ENCODE measurements at regions not wholly inside any gene's neighbourhood (a gene's known extent, or its start where the extent isn't known, plus 50 kb on each side); places are given as distances from the start of the nearest gene placed in this dataset.
"Not testable (repeated sequence)": the region's sequence is repeated elsewhere in the genome, so short reads cannot be mapped to it uniquely, and the experiment has no call there.

DNA sequence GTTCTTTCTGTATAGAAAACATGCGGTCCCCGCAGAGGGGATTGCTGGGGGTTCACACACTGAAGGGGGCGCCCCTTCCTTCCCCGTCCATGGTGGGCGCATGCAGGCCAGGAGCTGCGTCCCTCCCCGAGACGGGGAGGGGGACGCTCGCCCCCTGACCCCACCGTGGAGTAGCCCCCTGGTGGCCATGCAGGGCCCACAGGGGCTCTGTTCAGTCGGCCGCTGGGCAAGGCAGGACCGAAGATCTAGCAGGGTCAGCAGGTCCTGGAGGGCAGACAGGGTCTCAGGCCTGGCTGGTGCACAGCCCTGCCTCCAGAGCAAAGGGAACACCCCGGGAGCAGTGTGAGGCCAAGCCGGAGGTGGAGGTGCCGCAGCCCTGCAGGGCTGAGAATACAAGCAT lies 4446.4 kb upstream of the TPTE start:
- not testable (repeated sequence) for H3K4me1 ChIP-seq, H3K27ac ChIP-seq

DNA sequence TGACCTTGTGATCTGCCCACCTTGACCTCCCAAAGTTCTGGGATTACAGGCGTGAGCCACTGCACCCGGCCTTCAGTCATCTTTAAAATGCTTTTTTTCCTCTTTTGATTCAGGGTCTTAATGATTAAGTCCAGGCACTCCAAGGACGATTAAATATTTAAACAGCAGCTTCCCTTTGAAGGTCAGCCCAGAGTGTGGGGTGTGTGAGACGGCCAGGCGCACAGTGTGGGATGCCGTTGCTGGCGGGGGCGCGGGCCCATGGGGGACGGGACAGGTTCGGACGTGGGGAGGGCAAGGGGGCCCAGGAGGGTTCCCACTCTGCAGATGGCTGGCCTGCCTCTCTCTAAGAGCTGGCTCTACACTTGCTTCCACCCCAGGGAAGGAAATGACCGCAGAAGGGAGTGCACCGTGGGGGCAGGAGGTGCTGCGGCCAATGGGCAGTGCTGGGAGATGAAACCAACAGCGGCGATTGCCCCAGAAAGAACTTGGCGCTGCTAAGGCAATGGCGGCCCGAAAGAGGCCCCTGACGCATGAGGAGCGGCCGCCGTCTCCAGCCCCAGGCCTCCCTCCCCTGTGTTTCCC lies 4445.7 kb upstream of the TPTE start:
- H3K27me3 ChIP-seq; intact Hi-C loops (cut with DNase I); H3K9me3 ChIP-seq; H3K4me3 ChIP-seq; DNase-seq (ENCODE audit: low spot score in 2 of 2); H3K36me3 ChIP-seq; H3K4me1 ChIP-seq; H3K27ac ChIP-seq: not testable (repeated sequence)

More for the DNA sequence above, 4446.4 kb upstream of the TPTE start:
- intact Hi-C loops (cut with DNase I); H3K36me3 ChIP-seq; H3K27me3 ChIP-seq; H3K4me3 ChIP-seq; H3K9me3 ChIP-seq; DNase-seq (ENCODE audit: low spot score in 2 of 2): not testable (repeated sequence)

DNA sequence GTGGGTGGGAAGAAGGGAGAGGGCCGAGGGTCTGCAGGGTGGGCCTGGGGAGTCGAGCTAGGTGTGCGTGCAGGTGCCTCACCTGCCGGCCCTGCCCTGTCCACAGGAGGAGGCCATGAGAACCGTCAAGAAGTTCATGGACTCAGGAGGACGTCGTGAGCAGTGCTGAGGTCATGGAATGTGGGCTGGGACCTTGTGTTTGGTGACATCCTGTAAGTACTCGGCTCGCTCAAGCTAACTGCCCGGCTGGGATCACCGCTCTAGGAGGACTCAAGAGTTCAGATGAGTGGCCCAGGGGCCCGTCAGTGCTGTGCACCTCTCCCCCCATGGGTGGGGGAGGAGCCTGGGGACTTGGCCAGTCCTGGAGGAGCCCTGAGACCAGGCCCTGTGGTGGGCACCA lies 4444.0 kb upstream of the TPTE start:
- DNase-seq (ENCODE audit: low spot score in 2 of 2); H3K27me3 ChIP-seq; H3K4me1 ChIP-seq; H3K27ac ChIP-seq; H3K36me3 ChIP-seq; H3K9me3 ChIP-seq; H3K4me3 ChIP-seq; intact Hi-C loops (cut with DNase I): not testable (repeated sequence)

DNA sequence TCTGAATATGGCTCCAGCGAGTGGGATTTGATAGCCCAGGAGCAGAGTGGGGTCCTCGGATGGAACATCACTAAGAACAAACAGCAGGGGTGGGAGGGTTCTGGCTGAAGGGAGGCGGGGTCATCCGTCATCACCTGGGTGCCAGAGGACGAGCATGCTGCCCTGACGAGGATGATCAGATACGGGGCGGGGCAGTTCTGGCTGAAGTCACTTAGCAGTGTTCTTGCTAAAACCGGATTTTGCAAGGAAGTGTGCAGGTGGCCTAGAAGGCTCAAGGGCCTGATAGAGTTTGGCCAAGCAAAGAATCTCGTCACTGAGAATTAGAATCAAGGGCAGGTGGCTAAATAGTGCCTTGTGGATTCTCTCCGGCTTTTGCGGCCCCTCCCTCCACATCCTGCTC lies 4442.5 kb upstream of the TPTE start:
- DNase-seq (ENCODE audit: low spot score in 2 of 2); H3K4me3 ChIP-seq; H3K9me3 ChIP-seq; H3K27me3 ChIP-seq; intact Hi-C loops (cut with DNase I); H3K27ac ChIP-seq; H3K36me3 ChIP-seq; H3K4me1 ChIP-seq: not testable (repeated sequence)

DNA sequence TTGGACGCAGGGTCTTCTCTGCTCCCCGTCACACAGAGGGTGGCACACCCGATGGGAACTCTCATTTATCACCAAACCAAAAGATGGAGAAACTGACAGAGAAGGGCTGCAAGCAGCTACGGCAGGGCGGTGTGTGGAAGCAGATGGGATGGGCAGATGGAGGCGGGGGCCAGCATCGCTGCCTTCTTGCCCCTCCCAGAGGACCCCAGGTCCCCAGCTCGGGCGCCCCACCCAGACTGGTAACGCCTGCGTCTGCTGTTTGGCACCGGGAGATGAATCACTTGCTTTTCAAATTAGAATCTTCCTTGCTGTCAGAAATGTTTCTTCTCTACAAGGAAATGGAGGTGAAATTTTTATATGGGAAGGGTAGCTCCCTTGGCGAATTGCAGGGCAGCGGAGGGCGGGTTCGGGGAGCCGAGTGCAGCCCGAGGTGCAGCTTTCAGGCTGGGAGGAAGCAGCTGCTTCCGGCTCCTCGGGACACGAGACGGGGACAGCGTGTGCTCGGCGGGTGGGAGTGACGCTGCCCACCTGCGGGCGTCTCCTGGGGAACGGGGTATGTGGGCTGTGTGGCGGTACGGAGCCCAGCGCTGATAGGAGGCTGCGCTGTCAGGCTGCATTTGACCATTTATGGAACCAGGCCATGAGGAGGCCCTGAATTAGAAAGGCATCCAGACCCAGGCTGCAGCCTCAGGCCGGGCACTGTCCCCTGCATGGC lies 4440.3 kb upstream of the TPTE start:
- H3K27ac ChIP-seq; H3K4me1 ChIP-seq; DNase-seq (ENCODE audit: low spot score in 2 of 2); H3K9me3 ChIP-seq; intact Hi-C loops (cut with DNase I); H3K4me3 ChIP-seq; H3K27me3 ChIP-seq; H3K36me3 ChIP-seq: not testable (repeated sequence)

DNA sequence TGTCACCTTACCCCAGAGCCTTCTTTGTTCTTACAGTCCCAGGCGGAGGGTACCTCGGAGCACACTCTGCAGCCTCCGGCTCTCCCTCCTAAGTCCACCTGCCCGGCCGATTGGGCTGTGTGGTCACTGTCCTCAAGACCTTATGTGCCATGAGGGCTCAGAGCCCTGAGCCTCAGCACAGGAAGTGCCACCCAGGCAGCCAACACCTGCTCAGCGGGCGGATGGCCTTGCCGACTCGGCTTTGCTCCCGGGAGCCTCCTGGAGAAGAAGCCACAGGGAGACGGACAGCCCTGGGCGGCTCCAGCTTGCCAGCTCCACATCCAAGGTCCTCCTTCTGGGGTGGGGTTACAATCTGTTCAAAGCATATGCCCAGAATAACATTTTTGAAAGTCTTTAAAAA lies 4439.2 kb upstream of the TPTE start:
- H3K36me3 ChIP-seq; DNase-seq (ENCODE audit: low spot score in 2 of 2); intact Hi-C loops (cut with DNase I); H3K4me3 ChIP-seq; H3K27ac ChIP-seq; H3K4me1 ChIP-seq; H3K9me3 ChIP-seq; H3K27me3 ChIP-seq: not testable (repeated sequence)

DNA sequence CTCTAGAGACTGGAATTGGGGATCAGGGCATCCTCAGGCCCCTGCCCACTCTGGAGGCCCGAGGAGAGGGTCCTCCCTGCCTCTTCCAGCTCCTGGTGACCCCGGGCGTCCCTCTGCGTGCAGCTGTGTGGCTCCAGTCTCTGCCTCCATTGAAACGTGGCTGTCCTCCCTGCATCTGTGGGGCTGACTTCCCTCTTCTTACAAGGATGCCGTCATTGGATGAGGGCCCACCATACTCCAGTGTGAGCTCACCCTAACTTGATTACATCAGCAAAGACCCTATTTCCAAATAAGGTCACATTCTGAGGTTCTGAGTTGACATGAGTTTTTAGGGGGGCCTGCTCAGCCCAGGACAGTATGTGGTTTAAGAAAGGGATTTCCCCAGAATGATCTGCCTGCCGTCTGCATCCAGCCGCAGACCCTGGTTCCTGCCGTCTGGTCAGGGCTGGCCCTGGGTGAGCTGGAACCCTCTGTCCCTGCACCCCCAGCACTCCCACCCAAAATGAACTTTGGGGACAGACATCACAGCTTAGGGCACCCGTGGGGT lies 4437.7 kb upstream of the TPTE start:
- intact Hi-C loops (cut with DNase I); H3K27ac ChIP-seq; H3K9me3 ChIP-seq; DNase-seq (ENCODE audit: low spot score in 2 of 2); H3K4me1 ChIP-seq; H3K27me3 ChIP-seq; H3K36me3 ChIP-seq; H3K4me3 ChIP-seq: not testable (repeated sequence)

DNA sequence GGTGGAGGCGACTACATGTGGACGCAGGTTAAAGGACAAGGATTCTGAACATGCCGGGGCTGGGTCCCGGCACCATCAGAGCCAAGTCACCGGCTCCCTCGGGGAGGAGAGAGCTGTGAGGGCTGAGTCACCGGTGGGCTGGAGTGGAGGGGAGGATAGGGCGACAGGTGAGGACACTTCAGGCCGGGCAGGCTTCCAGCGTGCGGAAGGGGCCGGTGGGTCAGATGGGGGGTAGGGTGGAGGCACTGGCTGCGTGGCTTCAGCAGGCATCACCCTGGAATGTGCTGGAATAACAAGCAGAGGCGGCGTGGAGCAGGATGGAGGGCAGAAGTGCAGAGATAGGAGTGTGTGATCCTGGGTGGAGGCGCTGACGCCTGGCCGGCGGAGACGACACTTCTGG lies 4435.3 kb upstream of the TPTE start:
- H3K27ac ChIP-seq; H3K4me1 ChIP-seq; H3K4me3 ChIP-seq; H3K36me3 ChIP-seq; H3K27me3 ChIP-seq; intact Hi-C loops (cut with DNase I); H3K9me3 ChIP-seq; DNase-seq (ENCODE audit: low spot score in 2 of 2): not testable (repeated sequence)

DNA sequence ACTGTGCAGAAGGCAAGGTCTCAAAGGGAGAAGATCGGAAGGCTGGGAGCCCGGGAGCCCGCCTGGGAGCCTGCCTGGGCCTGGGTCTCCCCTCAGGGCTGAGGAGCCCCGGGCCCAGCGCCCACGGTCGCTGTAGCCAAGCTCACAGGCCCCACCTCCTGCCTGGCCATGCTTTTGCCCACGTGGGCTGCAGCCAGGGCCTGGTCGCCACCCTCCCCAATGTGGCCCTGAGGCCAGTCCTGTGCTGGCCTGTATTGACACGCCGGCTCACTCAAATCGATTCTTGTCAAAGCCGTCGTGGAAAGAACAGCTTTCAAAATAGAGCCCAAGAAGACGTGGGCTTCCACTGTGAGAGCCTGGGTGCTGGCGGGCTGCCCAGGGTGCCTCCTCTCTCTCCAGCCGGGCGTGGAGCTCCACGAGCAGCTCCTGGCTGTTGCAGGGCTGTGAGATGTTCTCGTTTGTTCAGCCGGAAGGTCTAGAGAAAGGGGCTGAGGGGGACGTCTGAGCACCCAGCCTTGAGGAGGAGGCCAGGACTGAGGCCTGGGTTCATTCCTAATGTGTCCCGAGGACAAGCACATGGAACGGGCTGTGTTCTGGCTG lies 4433.7 kb upstream of the TPTE start:
- H3K4me3 ChIP-seq; H3K27me3 ChIP-seq; H3K4me1 ChIP-seq; intact Hi-C loops (cut with DNase I); H3K36me3 ChIP-seq; DNase-seq (ENCODE audit: low spot score in 2 of 2); H3K9me3 ChIP-seq; H3K27ac ChIP-seq: not testable (repeated sequence)

DNA sequence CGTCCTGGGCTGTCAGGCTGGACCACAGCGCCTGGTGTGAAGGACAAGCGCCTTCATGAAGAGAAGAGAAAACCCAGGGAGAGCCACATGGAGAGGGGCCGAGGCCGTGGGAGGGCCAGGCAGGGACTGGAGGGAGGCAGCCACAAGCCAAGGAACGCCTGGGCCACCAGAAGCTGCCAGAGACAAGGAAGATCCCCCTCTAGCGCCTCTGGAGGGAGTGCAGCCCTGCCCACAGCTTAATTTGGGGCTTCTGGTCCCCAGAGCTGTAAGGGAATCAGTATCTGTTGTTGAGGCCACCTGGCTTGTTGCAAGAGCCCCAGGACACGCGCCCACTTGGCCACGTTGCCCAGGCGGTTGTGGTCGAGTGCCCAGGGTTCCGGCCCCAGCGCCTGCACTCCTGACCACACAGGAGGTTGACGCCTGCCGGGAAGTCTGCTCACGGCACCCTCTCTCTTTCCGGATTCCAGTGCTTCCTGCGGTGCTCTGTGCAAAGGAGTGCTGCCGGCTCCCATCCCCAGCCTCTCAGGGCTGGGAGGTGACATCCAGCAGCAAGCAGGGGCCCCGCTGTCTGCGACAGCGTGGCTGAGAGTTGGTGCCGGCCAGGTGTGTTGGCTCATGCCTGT lies 4431.0 kb upstream of the TPTE start:
- H3K27me3 ChIP-seq; H3K4me1 ChIP-seq; H3K4me3 ChIP-seq; H3K36me3 ChIP-seq; DNase-seq (ENCODE audit: low spot score in 2 of 2); H3K27ac ChIP-seq; intact Hi-C loops (cut with DNase I); H3K9me3 ChIP-seq: not testable (repeated sequence)

DNA sequence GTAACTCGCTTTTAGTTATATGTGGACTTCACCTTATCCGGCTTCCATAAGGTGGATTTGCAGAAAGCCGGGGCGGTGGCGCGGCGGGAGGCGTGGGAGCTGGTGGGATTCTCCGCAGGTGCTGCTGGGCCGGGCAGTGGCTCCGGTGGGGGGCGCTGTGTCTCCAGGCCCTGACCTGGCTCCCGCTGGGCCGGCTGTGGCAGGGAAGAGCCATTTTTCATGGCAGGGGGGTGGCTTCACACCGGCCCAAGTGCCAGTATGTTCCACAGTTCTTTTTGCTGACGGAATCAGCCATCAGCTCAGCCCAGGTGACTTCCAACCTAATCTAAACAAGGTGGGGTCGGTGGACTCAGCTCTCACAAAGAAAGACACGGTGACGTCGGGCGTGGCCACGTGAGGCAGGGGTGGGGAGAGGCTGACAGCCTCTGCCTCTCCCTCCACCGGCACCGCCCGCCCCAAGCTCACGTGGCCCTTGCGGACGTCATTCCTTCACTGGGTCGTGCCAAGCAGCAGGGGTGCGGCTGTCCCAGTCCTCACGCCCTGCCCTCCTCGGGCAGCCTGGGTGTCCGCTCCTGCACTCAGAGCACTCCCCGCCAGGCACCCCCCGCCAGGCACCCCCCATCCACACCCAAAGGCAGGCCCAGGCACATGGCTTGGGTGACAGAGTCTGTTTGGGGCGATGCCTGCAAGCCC lies 4429.9 kb upstream of the TPTE start:
- H3K36me3 ChIP-seq; H3K27me3 ChIP-seq; H3K4me1 ChIP-seq; intact Hi-C loops (cut with DNase I); H3K27ac ChIP-seq; H3K9me3 ChIP-seq; DNase-seq (ENCODE audit: low spot score in 2 of 2); H3K4me3 ChIP-seq: not testable (repeated sequence)

DNA sequence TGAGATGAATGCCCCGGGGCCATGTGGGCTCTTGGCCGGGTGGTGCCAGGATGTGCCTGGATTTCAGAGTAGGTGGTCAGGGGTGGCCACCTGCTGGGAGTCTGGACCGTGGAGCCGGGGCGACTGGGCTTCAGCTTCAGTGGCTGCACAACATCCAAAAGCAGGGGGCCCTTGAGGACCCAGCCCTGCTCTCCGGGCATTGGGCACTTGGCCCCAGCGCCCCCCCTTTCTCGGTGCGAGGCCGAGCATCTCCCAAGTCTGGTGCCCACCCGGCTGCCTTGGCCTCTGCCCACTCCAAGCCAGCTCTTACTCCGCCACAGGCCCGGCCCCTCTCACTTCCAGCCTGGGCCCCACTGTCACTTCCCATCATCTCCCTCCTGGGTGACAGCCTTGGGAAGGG lies 4429.0 kb upstream of the TPTE start:
- H3K36me3 ChIP-seq; H3K27ac ChIP-seq; DNase-seq (ENCODE audit: low spot score in 2 of 2); H3K4me3 ChIP-seq; H3K9me3 ChIP-seq; intact Hi-C loops (cut with DNase I); H3K27me3 ChIP-seq; H3K4me1 ChIP-seq: not testable (repeated sequence)

DNA sequence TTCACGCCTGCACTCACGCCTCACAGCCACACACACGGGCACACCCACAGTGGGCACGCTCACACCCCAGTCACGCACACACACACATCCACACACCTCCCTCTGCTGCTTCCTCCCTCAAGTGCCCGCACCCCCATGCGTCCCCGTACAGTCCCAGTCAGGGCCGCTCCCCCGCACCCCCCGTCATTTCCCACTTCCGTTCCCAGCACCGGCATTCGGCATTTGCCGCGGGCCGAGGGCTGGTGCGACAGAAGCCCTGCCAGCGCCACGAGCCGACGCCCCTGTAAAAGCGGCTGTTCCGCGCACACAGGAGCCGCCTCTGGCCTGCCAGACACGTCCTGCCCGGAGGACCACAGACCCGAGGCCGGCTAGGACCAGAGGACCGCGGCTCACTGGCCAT lies 4428.0 kb upstream of the TPTE start:
- H3K27ac ChIP-seq; H3K4me1 ChIP-seq; DNase-seq (ENCODE audit: low spot score in 2 of 2); H3K9me3 ChIP-seq; intact Hi-C loops (cut with DNase I); H3K4me3 ChIP-seq; H3K27me3 ChIP-seq; H3K36me3 ChIP-seq: not testable (repeated sequence)

DNA sequence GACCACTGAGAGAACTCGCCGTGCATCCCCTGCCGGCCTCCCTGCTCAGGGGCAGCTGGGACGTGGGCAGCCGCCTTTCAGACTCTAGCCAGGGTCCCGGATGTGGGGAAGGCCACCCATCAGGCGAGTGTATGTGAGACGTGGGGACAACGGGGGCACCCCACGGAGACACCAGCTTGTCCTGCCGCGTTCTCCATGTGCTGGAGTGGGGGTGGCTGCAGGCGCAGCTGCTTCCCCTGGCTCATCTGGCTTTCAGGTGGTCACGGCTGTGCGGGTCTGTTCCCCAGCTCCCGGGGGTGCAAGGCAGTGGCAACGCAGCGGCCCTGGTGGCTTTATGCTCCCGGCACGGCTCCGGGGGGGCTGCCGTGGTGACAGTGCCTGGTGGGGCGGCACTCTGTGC lies 4427.5 kb upstream of the TPTE start:
- intact Hi-C loops (cut with DNase I); H3K27me3 ChIP-seq; H3K9me3 ChIP-seq; H3K27ac ChIP-seq; H3K36me3 ChIP-seq; DNase-seq (ENCODE audit: low spot score in 2 of 2); H3K4me1 ChIP-seq; H3K4me3 ChIP-seq: not testable (repeated sequence)

Data from ascending aorta (tissue), 2 donors.